ENCODE measurements at regions not wholly inside any gene's neighbourhood (a gene's known extent, or its start where the extent isn't known, plus 50 kb on each side); places are given as distances from the start of the nearest gene placed in this dataset.

GRCh38 chr19:7400815-7401214 is 52.1 kb downstream of the ARHGEF18 start:
- H2AK5ac ChIP-seq (ENCODE audit: low read depth, low read length), result no peak overlapping the region
- 92% methylated on average over 5 of the region's 5 CpGs; no CpG with 5 or more reads in 1 of the 2 experiments for WGBS, 2 experiments (ENCODE audit: extremely low coverage in 1 of 2, insufficient coverage in 1 of 2, insufficient read length in 1 of 2, insufficient replicate concordance in 2 of 2, low coverage in 1 of 2, low lambda C conversion rate in 2 of 2, missing lambda C conversion rate in 1 of 2)
- no peak overlapping the region for H4K5ac ChIP-seq (ENCODE audit: insufficient read length, low read depth, low read length)
- H3K18ac ChIP-seq (ENCODE audit: extremely low read depth, low read length), result no peak overlapping the region
- H2BK15ac ChIP-seq (ENCODE audit: low read length), result no peak overlapping the region
- ChIA-PET CTCF (ENCODE audit: partially characterized antibody) (interaction anchor here (1.0 kb wide), 1 partner anchor 47 kb away, joined by 3 read pairs; no protein-coding TSS in a partner anchor), POLR2A (ENCODE audit: partially characterized antibody) (no interaction called here)
- DNase-seq (ENCODE audit: low read depth in 1 of 2, low spot score in 2 of 2) (no peak), FAIRE-seq (no peak)
- no peak overlapping the region for H3K9ac ChIP-seq (replicated peaks in 1 of 4; ENCODE audit: extremely low read depth in 1 of 4, low read depth in 3 of 4, low read length in 3 of 4)
- no peaks in the 10 kb centered on the region for H3K9me3 ChIP-seq (ENCODE audit: insufficient read depth in 2 of 2, low read depth in 1 of 2, low read length in 1 of 2)
- peaks cover 2 to 6% of the 10 kb centered on the region in 2 experiments for H4K20me1 ChIP-seq (replicated peaks in 1 of 2; ENCODE audit: control insufficient read depth in 1 of 2, insufficient read depth in 2 of 2, low read length in 2 of 2)
- H2BK12ac ChIP-seq (ENCODE audit: low read depth, low read length), result no peak overlapping the region
- H3K4ac ChIP-seq (replicated peaks; ENCODE audit: insufficient read length, low read depth, low read length), result no peak overlapping the region
- H2BK20ac ChIP-seq (ENCODE audit: low read length), result no peak overlapping the region
- TF ChIP-seq BCL11A (IDR thresholded peaks at IDR 0.05; ENCODE audit: low read depth in 2 of 2, low read length in 2 of 2) (no peak), KDM4A (IDR thresholded peaks at IDR 0.05; ENCODE audit: low read depth, low read length, severe bottlenecking) (no peak), POLR2A (IDR thresholded peaks at IDR 0.05; ENCODE audit: control extremely low read depth in 1 of 2, low read depth in 2 of 2, low read length in 2 of 2) (no peak), SIRT6 (IDR thresholded peaks at IDR 0.05; ENCODE audit: low read length) (no peak)
- no peak overlapping the region for H3K23ac ChIP-seq (ENCODE audit: insufficient read length)
- H3K23me2 ChIP-seq (ENCODE audit: low read depth, low read length), result peaks cover under 1% of the 10 kb centered on the region; the same call in 1 of the 2 replicates
- H3K79me1 ChIP-seq (ENCODE audit: low read depth, low read length), result peaks cover 9% of the 10 kb centered on the region
- H3K4me3 ChIP-seq (ENCODE audit: extremely low read depth in 1 of 4, insufficient read depth in 2 of 4, low read depth in 3 of 4, low read length in 4 of 4), result no peak overlapping the region
- H4K8ac ChIP-seq (ENCODE audit: extremely low read depth, insufficient read depth, low read length), result no peak overlapping the region
- no peaks in the 10 kb centered on the region for H3K36me3 ChIP-seq (ENCODE audit: control insufficient read depth in 2 of 4, insufficient read depth in 4 of 4, low read length in 3 of 4)
- H2BK120ac ChIP-seq (replicated peaks; ENCODE audit: low read depth, low read length), result no peak overlapping the region
- H2BK5ac ChIP-seq (ENCODE audit: low read depth, low read length), result no peak overlapping the region
- no peak overlapping the region for H4K91ac ChIP-seq (replicated peaks; ENCODE audit: insufficient read length, low read length)
- H3K4me2 ChIP-seq (ENCODE audit: insufficient read depth in 1 of 2, low read depth in 2 of 2, low read length in 2 of 2), result no peak overlapping the region
- H3K4me1 ChIP-seq (replicated peaks in 1 of 4; ENCODE audit: control insufficient read depth in 3 of 4, insufficient read depth in 4 of 4, low read length in 3 of 4), result peaks cover 0 to 8% (median 4%) of the 10 kb centered on the region in 4 experiments
- H3K27me3 ChIP-seq (replicated peaks in 1 of 4; ENCODE audit: control insufficient read depth in 3 of 4, extremely low read depth in 1 of 4, insufficient read depth in 3 of 4, low read length in 3 of 4), result no peaks in the 10 kb centered on the region
- H3K56ac ChIP-seq (replicated peaks; ENCODE audit: insufficient read length, low read depth, low read length), result no peak overlapping the region
- no peak overlapping the region for H3K14ac ChIP-seq (ENCODE audit: insufficient read length)
- no peak overlapping the region for H2AFZ ChIP-seq (ENCODE audit: low read length)
- H3K79me2 ChIP-seq (ENCODE audit: control insufficient read depth in 1 of 2, insufficient read depth in 2 of 2, low read length in 2 of 2), result peaks cover 4 to 84% of the 10 kb centered on the region in 2 experiments
- no peak overlapping the region for H3K27ac ChIP-seq (ENCODE audit: low read depth, low read length)
